ENCODE measurements at regions not wholly inside any gene's neighbourhood (a gene's known extent, or its start where the extent isn't known, plus 50 kb on each side); places are given as distances from the start of the nearest gene placed in this dataset.
A peak's percentile ranks its signal among the peaks of the same experiment; 100 is the strongest.
"Not testable (repeated sequence)": the region's sequence is repeated elsewhere in the genome, so short reads cannot be mapped to it uniquely, and the experiment has no call there.

DNA sequence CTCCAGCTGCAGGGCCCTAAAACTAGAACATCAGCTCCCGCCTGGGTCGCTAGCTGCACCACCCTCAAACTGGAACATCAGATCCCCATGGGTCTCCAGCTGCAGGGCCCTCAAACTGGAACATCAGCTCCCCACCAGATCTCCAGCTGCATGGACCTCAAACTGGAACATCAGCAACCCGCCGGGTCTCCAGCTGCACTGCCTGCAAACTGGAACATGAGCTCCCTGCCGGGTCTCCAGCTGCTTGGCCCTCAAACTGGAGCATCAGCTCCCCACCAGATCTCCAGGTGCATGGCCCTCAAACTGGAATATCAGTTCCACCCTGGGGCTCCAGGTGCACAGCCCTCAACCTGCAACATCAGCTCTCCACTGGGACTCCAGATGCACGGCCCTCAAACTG, 82.7 kb downstream of the TFRC start:
- not testable (repeated sequence) for H3K27ac ChIP-seq (ENCODE audit: insufficient read depth, low read length, poor library complexity, severe bottlenecking); DNase-seq; H3K27me3 ChIP-seq (replicated peaks; ENCODE audit: control insufficient read depth, insufficient read depth, low read length, poor library complexity, severe bottlenecking); H3K9me3 ChIP-seq (ENCODE audit: control insufficient read depth, low read length); H3K4me3 ChIP-seq (ENCODE audit: insufficient read depth, low read depth, low read length, poor library complexity, severe bottlenecking); H3K4me1 ChIP-seq (ENCODE audit: control insufficient read depth, insufficient read depth, low read length, poor library complexity, severe bottlenecking); H3K36me3 ChIP-seq (ENCODE audit: control insufficient read depth, insufficient read depth, low read length)

DNA sequence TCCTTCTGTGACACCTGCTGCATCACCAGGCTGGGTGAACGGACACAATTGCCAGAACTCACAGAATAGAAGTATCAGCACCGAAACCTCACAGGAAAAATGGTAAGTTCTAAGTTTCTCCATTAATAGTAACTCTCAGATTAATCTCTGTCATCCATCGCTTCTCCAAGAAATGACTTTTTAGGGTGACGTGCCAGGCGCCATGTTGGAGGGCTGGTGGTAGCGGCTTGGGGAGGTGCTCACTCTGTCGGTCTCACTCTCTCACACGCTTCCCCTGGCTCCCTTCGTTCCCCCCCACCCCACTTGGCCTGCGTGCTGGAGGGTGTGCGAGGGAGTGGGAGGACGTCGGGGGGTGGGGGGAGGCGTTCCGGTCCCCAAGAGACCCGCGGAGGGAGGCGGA, 85.6 kb downstream of the TFRC start:
- not testable (repeated sequence) for H3K27me3 ChIP-seq (replicated peaks; ENCODE audit: control insufficient read depth, insufficient read depth, low read length, poor library complexity, severe bottlenecking)

DNA sequence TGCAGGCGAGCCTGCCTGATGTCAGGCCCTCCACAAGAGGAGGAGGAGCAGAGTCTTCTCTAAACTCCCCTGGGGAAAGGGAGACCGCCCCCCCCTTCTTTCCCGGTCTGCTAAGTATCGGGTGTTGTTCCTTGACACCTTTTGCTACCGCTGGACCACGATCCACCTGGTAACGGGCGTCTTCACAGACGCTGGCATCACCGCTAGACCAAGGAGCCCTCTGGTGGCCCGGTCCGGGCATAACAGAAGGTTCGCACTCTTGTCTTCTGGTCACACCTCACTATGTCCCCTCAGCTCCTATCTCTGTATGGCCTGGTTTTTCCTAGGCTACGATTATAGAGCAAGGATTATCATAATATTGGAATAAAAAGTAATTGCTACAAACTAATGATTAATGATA, 86.0 kb upstream of the TNK2 start:
- H3K4me1 ChIP-seq (ENCODE audit: control insufficient read depth, insufficient read depth, low read length, poor library complexity, severe bottlenecking); H3K36me3 ChIP-seq (ENCODE audit: control insufficient read depth, insufficient read depth, low read length); H3K9me3 ChIP-seq (ENCODE audit: control insufficient read depth, low read length); H3K4me3 ChIP-seq (ENCODE audit: insufficient read depth, low read depth, low read length, poor library complexity, severe bottlenecking); H3K27me3 ChIP-seq (replicated peaks; ENCODE audit: control insufficient read depth, insufficient read depth, low read length, poor library complexity, severe bottlenecking); H3K27ac ChIP-seq (ENCODE audit: insufficient read depth, low read length, poor library complexity, severe bottlenecking): not testable (repeated sequence)
- peak in 2 of 3 donors; percentile 31 to 41 for DNase-seq

More for the DNA sequence above, 85.6 kb downstream of the TFRC start:
- not testable (repeated sequence) for H3K9me3 ChIP-seq (ENCODE audit: control insufficient read depth, low read length); H3K27ac ChIP-seq (ENCODE audit: insufficient read depth, low read length, poor library complexity, severe bottlenecking); DNase-seq; H3K4me1 ChIP-seq (ENCODE audit: control insufficient read depth, insufficient read depth, low read length, poor library complexity, severe bottlenecking); H3K4me3 ChIP-seq (ENCODE audit: insufficient read depth, low read depth, low read length, poor library complexity, severe bottlenecking); H3K36me3 ChIP-seq (ENCODE audit: control insufficient read depth, insufficient read depth, low read length)

DNA sequence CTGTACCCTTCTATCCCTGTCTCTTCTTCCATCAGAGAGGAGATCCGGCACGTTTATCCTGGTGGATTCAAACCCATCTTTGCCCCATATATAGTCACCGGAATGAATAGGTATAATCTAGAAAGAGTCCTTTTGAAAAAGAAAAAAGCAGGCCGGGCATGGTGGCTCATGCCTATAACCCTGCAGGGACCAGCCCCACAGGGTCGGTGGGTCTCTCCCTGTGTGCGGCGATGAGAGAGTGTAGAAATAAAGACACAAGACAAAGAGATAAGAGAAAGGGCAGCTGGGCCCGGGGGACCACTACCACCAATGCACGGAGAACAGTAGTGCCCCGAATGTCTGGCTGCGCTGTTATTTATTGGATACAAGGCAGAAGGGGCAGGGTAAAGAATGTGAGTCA, 85.3 kb upstream of the TNK2 start:
- not testable (repeated sequence) for H3K4me1 ChIP-seq (ENCODE audit: control insufficient read depth, insufficient read depth, low read length, poor library complexity, severe bottlenecking); H3K4me3 ChIP-seq (ENCODE audit: insufficient read depth, low read depth, low read length, poor library complexity, severe bottlenecking); H3K9me3 ChIP-seq (ENCODE audit: control insufficient read depth, low read length); H3K27me3 ChIP-seq (replicated peaks; ENCODE audit: control insufficient read depth, insufficient read depth, low read length, poor library complexity, severe bottlenecking); DNase-seq; H3K27ac ChIP-seq (ENCODE audit: insufficient read depth, low read length, poor library complexity, severe bottlenecking); H3K36me3 ChIP-seq (ENCODE audit: control insufficient read depth, insufficient read depth, low read length)

DNA sequence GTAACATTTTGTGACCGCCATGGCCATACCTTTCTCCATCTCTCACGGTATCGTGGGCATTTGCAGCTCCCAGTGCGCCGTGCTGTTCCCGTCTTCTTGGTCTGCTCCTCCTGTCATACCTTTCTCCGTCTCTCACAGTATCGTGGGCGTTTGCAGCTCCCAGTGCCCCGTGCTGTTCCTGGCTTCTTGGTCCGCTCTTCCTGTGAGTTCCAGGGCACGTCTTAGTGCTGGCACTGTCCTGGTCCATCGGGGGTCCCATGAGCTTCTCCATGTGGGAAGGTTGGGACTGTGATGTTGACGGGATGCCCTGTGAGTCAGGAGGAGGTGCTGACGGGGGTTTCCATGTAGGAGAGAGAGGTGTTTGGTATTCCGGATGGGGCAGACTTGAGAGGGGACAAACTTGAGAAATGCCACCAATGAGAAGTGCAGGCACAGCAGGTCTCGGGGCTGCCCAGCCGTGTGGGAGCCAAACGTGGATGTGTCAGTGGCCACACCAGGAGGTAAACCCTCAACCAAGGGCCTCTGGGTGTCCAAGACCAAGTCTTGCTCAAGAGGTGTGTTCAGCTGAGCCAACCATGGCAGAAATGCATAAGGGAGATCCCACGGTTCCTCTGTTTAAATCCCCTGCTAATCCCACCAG, 84.7 kb upstream of the TNK2 start:
- not testable (repeated sequence) for H3K4me1 ChIP-seq (ENCODE audit: control insufficient read depth, insufficient read depth, low read length, poor library complexity, severe bottlenecking); H3K36me3 ChIP-seq (ENCODE audit: control insufficient read depth, insufficient read depth, low read length); H3K4me3 ChIP-seq (ENCODE audit: insufficient read depth, low read depth, low read length, poor library complexity, severe bottlenecking); DNase-seq; H3K27me3 ChIP-seq (replicated peaks; ENCODE audit: control insufficient read depth, insufficient read depth, low read length, poor library complexity, severe bottlenecking); H3K9me3 ChIP-seq (ENCODE audit: control insufficient read depth, low read length); H3K27ac ChIP-seq (ENCODE audit: insufficient read depth, low read length, poor library complexity, severe bottlenecking)

DNA sequence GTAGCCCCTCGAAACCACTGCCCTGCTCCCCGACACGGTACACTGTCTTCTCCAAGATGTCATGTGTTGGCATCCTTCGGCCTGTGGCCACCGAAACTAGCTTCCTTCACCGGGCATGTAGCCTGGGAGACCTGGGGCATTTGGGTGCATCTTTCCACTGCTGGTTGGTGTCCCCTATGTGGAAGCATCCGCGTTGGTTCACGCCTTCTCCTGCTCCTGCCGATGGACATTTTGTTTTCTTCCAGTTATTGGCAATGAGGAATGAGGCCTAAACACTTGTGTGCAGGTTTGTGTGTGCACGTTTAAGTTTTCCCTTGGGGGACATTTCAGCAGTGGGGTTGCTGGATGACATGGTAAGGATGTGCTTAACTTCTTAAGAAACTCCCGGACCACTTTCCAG, 83.6 kb upstream of the TNK2 start:
- H3K9me3 ChIP-seq (ENCODE audit: control insufficient read depth, low read length); H3K27ac ChIP-seq (ENCODE audit: insufficient read depth, low read length, poor library complexity, severe bottlenecking); H3K36me3 ChIP-seq (ENCODE audit: control insufficient read depth, insufficient read depth, low read length); H3K4me3 ChIP-seq (ENCODE audit: insufficient read depth, low read depth, low read length, poor library complexity, severe bottlenecking); H3K4me1 ChIP-seq (ENCODE audit: control insufficient read depth, insufficient read depth, low read length, poor library complexity, severe bottlenecking); H3K27me3 ChIP-seq (replicated peaks; ENCODE audit: control insufficient read depth, insufficient read depth, low read length, poor library complexity, severe bottlenecking); DNase-seq: not testable (repeated sequence)

DNA sequence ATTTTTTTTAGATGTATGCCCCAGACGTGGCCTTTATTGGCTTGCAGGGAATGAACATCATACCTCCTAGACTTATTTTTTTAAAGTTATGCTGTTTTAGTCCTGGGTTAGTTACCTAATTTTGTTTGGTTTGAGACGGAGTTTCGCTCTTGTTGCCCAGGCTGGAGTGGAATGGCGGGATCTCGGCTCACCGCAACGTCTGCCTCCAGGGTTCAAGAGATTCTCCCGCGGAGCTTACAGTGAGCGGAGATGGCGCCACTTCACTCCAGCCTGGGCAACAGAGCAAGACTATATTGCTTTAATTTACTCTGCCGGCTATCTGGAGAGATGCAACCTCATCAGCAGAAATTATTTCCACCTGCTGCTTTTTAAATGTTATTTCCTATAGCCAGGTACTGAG, 82.9 kb upstream of the TNK2 start:
- not testable (repeated sequence) for H3K27me3 ChIP-seq (replicated peaks; ENCODE audit: control insufficient read depth, insufficient read depth, low read length, poor library complexity, severe bottlenecking); DNase-seq; H3K4me3 ChIP-seq (ENCODE audit: insufficient read depth, low read depth, low read length, poor library complexity, severe bottlenecking); H3K9me3 ChIP-seq (ENCODE audit: control insufficient read depth, low read length); H3K4me1 ChIP-seq (ENCODE audit: control insufficient read depth, insufficient read depth, low read length, poor library complexity, severe bottlenecking); H3K36me3 ChIP-seq (ENCODE audit: control insufficient read depth, insufficient read depth, low read length); H3K27ac ChIP-seq (ENCODE audit: insufficient read depth, low read length, poor library complexity, severe bottlenecking)

DNA sequence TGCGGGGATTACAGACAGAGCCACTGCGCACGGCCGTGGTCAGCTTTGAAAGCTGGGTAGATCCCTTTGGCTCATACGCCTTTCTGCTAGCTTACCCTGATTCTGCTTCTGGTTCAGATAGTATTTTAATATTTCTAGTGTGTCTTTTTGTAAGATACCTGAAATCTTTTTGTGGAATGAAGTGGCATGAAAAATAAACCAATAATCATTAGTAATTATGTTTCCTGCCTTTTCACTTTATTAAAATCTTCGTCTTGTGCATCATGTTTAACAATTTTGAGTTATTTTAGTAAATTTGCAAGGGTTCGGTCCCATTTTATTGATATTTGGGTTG, 82.5 kb upstream of the TNK2 start:
- Histone ChIP-seq H3K27ac (ENCODE audit: insufficient read depth, low read length, poor library complexity, severe bottlenecking) (peak overlapping the region; percentile 73), H3K4me3 (ENCODE audit: insufficient read depth, low read depth, low read length, poor library complexity, severe bottlenecking) (peak overlapping the region; percentile 91)
- H3K27me3 ChIP-seq (replicated peaks; ENCODE audit: control insufficient read depth, insufficient read depth, low read length, poor library complexity, severe bottlenecking); H3K4me1 ChIP-seq (ENCODE audit: control insufficient read depth, insufficient read depth, low read length, poor library complexity, severe bottlenecking); H3K9me3 ChIP-seq (ENCODE audit: control insufficient read depth, low read length); DNase-seq; H3K36me3 ChIP-seq (ENCODE audit: control insufficient read depth, insufficient read depth, low read length): not testable (repeated sequence)

DNA sequence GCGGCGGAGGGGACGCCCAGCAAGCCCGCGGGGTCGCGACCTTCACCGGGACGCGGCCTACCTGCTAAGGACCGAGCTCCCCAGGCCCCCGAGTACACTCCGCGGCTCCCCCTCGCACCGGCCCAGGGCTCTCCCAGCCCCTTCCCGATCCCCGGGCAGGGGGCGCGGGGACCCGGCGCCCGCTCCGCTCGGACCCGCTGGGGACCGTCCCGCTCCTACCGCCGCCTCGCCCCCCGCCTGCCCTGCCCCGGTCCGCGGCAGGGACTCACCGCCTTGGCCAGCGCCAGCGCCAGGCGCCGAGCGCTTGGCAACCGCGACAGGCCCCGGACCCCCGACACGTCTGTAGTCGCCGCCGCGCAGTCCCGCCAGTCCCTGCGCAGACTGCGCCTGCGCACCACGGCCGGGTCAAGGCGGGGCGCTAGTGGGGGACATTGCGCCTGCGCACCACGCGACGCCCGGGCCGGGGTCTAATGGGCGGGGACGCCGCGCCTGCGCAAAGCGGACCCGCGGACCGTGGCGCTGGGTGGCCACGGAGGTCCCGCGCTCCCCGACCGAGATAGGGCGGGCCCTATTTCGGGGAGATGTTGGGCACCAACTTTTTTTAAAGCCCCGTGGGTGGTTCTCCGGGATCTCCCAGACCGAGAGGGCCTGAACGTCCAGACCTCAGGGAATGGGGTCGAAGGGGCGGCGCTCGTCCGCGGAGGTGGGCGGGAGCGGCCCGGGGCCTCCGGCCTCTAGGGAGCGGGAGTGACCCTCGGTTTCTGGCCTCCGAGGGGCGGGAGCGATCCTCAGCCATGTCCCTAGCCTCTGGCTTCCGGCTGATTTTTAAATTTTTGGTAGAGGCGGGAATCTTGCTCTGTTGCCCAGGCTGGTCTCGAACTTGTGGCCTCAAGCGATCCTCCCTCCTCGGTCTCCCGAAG, 81.8 kb upstream of the TNK2 start:
- not testable (repeated sequence) for H3K36me3 ChIP-seq (ENCODE audit: control insufficient read depth, insufficient read depth, low read length); H3K27me3 ChIP-seq (replicated peaks; ENCODE audit: control insufficient read depth, insufficient read depth, low read length, poor library complexity, severe bottlenecking); H3K4me1 ChIP-seq (ENCODE audit: control insufficient read depth, insufficient read depth, low read length, poor library complexity, severe bottlenecking); H3K9me3 ChIP-seq (ENCODE audit: control insufficient read depth, low read length)
- peak overlapping the region; percentile 73 for H3K27ac ChIP-seq (ENCODE audit: insufficient read depth, low read length, poor library complexity, severe bottlenecking)
- peak; percentile 84 to 95 (median 92) for DNase-seq
- H3K4me3 ChIP-seq (ENCODE audit: insufficient read depth, low read depth, low read length, poor library complexity, severe bottlenecking), result peak overlapping the region; percentile 91

DNA sequence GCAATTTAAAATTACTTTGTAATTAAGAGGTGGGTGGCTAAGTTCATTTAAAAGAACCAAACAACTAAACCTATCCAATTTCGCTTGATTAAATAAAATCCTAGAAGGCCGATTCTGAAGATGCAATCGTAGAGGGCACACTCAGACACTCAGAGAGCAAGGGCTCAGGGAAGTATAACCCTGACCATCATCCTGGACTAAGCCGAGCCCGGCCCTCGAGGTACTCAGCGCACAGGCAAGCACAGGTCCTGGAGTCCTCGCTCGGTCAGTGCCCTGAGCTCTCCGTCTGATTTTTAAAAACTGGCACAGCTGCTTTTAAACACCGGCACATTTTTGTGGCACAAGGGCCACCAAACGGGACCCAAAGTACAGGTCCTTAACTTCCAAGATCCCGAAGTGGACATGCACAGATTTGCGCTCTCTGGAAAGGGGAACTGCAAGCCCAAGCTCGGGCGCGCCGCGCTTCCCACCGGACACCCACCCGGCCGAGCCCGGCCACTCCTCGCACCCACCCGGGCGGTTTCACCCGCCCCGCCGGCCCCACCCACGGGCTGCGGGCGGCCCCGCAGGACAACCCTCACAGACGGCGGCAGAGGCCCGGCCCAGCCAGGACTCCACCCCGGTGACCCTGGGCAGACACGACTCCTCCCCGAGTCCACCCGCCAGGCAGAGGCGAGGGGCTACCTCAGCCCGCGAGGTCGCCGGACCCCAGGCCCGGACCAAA, 81.0 kb upstream of the TNK2 start:
- peak overlapping the region; percentile 91 for H3K4me3 ChIP-seq (ENCODE audit: insufficient read depth, low read depth, low read length, poor library complexity, severe bottlenecking)
- H3K36me3 ChIP-seq (ENCODE audit: control insufficient read depth, insufficient read depth, low read length); H3K9me3 ChIP-seq (ENCODE audit: control insufficient read depth, low read length); H3K4me1 ChIP-seq (ENCODE audit: control insufficient read depth, insufficient read depth, low read length, poor library complexity, severe bottlenecking); H3K27me3 ChIP-seq (replicated peaks; ENCODE audit: control insufficient read depth, insufficient read depth, low read length, poor library complexity, severe bottlenecking); H3K27ac ChIP-seq (ENCODE audit: insufficient read depth, low read length, poor library complexity, severe bottlenecking): not testable (repeated sequence)
- peak in 2 of 3 donors; percentile 9 to 19 for DNase-seq

Measured in effector memory CD4-positive, alpha-beta T cell (primary cell).